HS-5 (cell line): ENCODE measurements at regions not wholly inside any gene's neighbourhood (a gene's known extent, or its start where the extent isn't known, plus 50 kb on each side); places are given as distances from the start of the nearest gene placed in this dataset.

Experiments used
- DNase-seq: peaks from one replicate; pipeline ENCODE4 v3.0.0-alpha.2; 2012; ENCODE audit warnings: low read depth

DNA sequence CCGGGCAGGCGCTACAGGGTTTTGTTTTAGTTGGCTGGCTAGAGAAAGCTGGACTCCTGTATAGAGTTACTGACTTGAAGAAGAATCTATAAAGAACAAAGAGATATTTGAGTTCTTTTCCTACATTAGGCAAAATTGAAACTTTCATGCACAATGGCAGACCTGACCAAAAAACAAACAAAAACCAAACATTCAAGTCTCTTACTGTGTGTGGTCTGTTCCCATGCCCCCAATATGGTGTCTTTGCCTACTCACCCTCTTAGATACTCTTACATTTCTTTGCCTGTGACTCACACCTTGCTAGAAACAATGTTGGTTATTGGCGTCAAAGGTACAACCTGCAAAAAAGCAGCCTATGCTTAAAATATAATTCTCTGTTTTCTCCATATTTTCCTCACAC lies 109.5 kb upstream of the TMC3 start:
- no peak for DNase-seq

DNA sequence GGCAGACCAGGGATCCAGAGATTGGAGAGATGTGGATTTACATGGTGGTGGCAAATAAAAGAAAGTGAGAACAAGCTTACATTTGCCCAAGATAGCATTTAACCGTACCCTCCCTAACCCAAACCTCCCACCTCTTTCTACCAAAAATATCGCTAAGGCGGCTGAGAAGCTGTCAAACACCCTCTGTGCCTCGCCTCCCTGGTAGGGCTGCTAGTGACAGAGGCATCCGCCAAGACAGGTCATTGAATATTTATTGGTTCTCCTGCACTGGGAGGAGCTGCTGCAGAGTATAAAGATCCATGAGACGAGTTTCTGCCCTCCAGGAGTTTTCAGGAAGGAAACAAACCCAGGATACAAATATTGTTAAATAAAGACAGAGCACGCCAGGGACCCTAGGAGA lies 107.3 kb upstream of the TMC3 start:
- DNase-seq = no peak

DNA sequence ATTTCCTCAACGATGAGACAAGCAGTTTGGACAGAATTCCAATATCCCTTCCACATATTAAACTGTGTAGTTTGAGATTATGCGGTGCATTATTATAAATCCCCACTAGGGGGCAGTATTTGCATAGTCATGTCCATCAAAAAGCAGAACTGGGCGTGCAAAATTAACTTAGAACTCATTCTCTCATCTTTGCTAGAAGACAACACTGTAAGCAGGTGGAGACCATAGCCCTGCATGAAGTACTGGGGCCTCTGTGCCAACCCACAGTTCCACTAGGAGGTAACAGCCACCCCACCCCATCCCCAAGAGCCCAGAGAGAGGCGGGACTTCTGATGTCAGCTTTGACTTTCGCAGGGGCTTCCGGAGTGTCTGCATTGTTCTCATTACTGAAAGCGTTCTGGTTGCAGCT lies 106.6 kb upstream of the TMC3 start:
- DNase-seq = peak; percentile 36

DNA sequence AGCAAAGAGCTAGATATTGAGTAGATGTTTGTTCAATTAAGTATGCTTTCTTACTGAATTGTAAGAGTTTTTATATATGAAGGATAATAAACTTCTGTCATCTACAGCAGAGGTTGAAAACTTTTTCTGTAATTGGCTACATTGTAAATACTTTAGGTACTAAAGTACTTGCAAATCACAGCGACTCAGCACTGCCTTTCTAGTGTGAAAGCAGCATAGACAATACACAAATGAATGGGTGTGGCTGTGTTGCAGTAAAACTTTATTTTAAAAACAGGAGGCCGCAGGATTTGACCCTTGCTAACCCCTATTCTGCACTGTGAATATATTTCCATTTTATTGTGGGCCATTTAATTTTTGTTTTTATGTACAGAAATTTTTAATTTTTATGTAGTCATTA lies 104.3 kb upstream of the TMC3 start:
- no peak for DNase-seq

DNA sequence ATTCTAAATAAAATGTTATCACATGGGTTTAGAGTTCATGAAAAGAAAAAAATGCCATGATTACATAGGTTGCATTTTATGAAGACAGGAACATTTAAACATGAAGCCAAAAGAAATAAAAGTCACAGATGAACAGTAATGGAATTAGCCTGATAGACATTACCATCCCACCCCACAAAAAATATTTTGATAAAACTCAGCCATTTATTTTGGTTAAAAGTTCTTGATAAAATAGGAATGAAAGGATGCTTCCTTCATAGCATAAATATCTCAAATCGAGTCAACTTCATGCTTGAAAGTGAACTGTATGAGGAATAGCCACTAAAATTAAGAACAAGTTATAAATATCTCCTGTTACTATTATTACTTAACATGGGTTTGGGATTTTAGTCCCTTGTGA lies 101.9 kb upstream of the TMC3 start:
- DNase-seq = no peak

DNA sequence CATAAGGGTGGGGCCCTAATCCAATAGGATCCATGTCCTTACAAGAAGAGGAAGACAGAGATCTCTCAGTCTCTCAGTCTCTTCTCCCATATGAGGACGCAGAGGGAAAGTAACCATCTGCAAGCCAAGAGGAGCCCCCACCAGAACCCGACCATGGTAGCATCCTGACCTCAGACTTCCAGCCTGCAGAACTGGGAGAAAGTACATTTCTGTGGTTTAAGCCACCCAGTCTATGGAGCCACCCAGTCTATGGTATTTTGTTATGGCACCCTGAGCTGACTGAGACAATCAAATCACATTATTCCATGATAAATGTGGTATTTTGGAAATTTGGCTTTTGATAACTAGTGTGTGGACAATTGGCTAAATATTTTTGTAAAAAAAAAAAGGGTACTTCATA lies 101.5 kb upstream of the TMC3 start:
- no peak for DNase-seq

DNA sequence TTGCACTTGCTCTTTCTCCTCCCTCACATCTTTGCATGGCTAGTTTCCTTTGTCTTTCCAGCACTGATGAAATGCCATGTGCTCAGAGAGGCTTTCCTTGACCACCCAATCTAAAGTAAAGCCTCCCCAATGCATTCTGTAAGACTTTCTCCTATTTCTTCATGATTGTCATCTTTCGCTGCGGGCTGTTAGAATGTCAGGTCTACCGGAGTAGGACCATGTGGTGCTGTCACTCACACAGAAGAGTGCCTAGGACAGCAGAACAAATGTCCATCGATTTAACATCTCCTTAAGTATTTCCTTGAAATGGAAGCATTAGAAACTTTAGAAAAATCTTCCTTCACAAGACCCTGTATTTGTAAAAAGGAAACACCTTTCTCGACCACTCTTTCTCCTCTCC lies 99.9 kb upstream of the TMC3 start:
- DNase-seq = no peak

DNA sequence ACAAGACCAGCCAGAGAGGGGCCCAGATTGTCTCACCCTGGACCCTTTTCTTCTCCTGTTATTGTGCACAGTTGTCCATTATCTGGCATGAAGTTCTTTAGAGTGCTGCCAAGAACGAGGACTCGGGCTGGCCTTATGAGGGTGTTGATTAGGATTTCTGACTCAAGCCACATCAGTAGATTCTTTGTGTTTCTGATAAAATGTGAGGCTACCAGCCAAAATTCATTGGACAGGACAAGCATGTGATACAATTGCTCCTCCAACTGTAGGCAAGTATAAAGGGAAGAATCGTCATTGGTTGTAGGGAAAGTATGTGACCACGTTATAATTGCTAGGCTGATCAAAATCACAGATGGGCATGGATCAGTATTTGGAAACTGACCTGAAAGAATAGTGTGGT lies 99.2 kb upstream of the TMC3 start:
- DNase-seq = no peak

DNA sequence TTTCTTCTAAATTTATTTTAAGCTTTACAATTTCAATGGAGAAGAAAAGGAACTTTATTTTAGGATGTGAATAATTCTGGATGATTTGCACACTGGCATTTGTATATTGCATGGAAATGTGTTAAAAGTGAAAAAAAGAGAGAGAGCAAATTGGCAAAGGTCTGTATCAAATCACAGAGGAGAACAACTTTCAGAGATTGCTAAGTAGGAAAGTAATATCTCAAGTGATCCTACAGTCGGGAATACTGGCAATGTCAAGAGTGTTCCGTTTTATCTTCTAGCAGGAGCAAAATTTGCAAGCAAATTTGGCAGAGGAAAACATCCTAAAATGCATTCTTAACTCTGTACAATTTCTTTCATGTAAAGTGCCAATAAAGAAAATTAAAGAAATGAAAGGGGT lies 97.1 kb upstream of the TMC3 start:
- DNase-seq = no peak

DNA sequence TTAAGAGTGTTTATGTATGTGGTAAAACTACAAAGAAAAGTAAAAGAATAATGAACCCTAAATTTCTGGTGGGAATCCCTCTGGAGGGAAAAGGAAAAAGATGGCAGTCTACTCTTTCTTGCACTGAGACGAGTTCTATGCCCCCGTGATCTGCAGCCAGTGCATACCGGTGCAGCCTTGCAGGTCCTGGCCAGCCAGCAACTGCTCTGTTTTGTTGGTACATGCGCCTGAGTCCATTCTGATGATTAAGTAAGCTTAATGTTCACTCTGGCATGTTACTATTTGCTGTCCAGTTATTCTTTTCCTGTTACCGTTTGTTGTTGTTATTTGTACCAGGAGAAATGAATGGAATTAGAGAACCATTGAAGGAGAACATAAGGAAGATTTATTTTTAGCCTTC lies 95.1 kb upstream of the TMC3 start:
- DNase-seq = no peak

DNA sequence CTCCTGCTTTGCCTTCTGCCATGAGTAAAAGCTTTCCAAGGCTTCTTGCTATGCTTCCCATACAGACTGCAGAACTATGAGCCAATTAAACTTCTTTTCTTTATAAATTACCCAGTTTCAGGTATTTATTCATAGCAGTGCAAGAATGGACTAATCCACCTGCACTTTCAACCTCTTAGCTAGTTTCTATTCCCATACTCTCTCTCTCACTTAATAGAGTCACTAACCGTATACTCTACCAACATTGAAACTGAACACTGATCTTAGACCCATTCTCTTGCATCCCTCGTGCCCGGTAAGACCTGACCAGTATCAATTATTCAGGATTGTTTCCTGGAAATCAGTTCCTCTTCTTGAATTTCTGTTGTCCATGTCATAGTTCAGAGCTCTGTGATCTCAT lies 92.7 kb upstream of the TMC3 start:
- DNase-seq = no peak

DNA sequence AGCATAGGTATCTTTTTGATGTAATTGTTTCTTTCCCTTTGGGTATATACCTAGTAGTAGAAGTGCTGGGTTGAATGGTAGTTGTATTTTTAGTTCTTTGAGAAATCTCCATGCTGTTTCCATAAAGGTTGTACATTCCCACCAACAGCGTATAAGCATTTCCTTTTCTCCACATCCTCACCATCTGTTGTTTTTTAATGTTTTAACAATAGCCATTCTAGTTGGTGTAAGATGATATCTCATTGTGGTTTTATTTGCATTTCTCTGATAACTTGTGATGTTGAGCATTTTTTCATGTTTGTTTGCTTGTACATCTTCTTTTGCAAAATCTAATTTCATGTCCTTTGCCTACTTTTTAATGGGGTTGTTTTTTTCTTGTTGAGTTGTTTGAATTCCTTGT lies 80.0 kb upstream of the TMC3 start:
- DNase-seq = no peak

DNA sequence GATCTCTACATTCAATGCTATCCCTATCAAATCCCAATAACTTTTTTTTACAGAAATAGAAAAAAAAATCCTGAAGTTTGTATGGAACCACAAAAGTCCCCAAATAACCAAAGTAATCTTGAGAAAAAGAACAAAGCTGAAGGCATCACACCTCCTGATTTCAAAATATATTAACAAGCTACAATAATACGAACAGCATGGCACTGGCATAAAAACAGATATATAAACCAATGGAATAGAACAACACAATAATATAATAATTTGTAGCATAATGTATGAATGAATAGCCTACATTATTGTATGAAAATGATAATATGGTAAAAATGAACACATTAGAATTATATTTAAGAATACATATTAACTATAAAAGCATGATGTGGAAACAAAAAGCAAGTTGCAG lies 76.7 kb upstream of the TMC3 start:
- no peak for DNase-seq

DNA sequence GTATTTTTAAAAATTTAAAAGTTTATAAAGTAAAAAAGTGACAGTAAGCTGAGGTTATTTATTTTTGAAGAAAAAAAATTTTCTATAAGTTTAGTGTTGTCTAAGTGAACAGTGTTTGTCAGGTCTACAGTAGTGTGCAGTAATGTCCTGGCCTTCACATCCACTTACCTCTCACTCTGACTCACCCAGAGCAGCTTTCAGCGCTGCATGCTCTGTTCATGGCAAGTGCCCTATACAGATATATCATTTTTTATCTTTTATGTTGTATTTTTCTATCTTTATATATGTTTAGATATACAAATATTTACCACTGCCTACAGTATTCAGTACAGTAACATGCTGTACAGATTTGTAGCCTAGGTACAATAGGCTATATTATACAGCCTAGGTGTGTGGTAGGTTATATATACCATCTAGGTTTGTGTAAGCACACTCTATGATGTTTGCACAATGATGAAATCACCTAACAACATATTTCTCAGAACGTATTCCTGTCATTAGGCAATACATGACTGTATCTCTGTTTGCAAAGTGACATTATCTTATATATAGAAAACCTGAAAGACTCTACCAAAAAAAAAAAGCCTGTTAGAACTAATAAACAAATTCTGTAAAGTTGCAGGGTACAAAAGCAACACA lies 75.9 kb upstream of the TMC3 start:
- DNase-seq = no peak

DNA sequence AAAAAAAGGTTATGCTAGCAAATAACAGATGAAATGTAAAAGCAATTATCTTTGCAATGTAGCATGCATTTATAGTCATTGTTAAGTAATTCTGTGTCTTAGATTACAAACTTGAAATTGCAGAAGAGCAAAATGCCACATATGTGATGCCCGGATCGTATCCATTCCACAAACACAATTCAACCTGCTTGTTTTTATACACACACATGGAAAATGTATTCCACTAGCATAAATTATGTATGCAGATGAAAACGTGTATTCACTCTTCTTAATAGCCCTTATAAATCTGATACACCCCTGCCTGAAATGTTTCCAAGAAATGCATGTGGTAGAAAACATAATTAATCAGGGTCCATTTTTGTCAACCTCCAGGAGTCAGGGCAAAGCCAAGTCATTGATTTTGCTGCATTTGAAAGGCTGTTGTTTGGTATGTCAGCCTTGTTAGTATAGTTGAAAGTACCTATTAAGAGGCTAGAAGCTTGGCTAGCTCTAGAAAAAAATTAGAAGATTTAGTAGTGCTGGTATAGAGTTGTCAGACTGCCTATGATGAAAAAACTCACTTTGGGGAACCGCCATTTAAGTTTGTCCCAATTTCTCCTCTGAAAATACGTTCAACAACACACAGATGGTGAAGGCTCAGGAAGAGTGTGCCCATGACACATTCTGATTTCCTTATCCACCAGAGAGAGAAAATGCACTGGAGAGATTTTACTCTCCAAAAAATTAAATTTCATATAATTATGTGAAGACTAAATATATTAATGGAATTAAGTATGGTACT lies 69.2 kb upstream of the TMC3 start:
- DNase-seq = no peak

DNA sequence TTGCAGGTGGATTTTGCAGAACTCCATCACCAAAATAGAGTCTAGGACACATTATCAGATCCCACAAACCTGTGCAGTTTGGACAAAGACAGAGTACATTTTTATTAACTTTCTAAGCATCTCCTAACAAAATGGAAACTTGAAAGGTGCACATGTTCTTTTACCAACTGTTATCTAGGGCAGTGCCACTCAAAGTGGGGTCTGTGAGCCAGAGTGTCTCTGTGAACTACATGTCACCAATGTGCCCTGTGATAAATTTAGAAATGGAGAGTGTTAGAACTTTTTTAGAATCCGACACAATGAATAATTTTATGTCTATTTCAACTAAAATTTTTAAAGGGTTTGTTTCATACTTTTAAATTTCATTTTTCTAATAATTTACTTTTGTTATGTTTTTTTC lies 68.4 kb upstream of the TMC3 start:
- no peak for DNase-seq

DNA sequence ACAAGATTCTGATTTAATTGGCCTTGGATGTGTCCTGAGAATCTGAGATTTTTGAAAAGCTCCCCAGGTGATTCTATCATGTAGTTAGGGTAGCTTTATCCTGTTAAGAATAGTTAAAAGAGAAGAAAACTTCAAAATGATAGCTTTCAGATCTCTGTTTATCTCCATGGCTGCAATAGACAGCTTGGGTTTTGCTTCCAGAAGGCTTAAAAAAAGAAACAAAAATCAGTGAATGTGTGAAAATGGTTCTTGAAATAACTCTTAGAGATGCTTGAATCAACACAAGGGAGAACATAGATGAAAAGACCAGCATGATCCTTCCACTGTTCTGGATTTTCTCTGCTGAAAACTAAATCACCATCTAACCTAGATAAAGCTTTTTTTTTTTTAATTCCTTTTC lies 60.8 kb upstream of the TMC3 start:
- DNase-seq = no peak

DNA sequence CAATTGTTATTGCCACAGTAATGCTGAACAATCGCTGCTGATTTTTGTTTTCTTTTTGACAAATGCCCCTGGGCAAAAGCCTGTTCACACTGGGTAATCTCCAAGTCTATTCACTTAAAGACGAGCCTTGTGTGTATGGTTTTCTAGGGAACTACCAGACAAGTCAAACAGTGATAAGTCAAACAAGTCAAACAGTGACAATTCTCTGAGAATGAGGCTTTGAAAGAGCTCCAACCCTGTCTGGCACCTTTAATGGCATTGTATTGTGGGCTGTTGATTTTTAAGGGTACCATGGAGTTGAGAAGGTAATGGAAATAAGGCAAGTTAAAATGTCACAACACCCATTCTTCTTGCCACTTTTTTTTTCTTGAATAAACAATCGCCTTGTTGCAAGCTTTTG lies 59.4 kb upstream of the TMC3 start:
- no peak for DNase-seq

DNA sequence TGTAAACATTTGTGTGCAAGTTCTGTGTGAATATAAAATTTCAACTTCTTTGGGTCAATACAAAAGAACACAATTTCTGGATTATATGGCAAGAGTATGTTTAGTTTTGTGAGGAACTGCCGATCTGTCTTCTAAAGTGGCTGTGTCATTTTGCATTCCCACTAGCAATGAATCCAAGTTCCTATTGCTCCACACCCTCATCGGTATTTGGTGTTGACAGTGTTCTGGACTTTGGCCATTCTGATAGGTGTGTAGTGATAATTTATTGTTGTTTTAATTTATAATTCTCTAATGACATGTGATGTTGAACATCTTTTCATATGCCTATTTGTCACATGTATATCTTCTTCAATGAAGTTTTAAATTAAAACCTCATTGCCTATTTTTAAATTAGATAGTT lies 58.2 kb upstream of the TMC3 start:
- no peak for DNase-seq

DNA sequence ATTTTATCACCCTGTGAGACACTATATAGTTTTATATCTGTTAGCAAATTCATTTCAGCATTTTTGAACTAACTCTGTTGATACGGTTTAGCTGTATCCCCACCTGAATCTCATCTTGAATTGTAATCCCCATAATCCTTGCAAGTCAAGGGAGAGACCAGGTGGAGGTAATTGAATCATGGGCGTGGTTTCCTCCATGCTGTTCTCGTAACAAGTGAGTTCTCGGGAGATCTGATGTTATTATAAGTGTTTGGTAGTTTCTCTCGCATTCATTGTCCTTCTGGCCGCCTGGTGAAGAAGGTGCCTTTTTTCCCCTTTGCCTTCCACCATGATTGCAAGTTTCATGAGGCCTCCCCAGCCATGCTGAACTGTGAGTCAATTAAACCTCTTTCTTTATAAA lies 53.2 kb upstream of the TMC3 start:
- DNase-seq = no peak

DNA sequence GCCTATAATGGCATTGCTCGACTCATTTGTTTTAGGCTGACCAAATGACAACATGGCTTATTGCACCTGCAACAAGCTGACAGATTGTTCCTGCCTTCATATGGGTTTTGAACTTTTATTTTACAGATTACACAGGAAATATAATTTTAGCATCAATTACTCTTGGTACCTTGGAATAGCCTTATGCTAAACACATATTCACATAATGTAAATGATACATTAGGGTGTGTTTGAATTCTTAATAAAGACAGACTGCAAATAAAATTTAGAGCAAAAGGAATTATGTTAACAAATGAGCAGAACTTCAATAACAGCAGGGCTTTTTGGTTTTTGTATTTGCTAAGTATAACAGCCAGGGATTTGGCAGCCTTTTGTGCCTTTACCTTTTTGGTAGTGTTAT lies 51.9 kb upstream of the TMC3 start:
- no peak for DNase-seq
